ENCODE measurements at regions not wholly inside any gene's neighbourhood (a gene's known extent, or its start where the extent isn't known, plus 50 kb on each side); places are given as distances from the start of the nearest gene placed in this dataset.

- no TSS peak for BruUV-seq (replicated peaks)
- Histone ChIP-seq H3F3A (ENCODE audit: insufficient read depth, low read depth) (no peaks in the 10 kb centered on the region), H3K4me3 (no peak overlapping the region), H3K36me3 (ENCODE audit: low read depth) (no peaks in the 10 kb centered on the region), H3K4me2 (no peak overlapping the region), H3K27me3 (ENCODE audit: insufficient read depth, low read depth) (no peaks in the 10 kb centered on the region), H2AFZ (no peak overlapping the region), H3K79me2 (ENCODE audit: low read depth) (no peaks in the 10 kb centered on the region), H3K4me1 (replicated peaks; ENCODE audit: insufficient read depth) (no peaks in the 10 kb centered on the region), H3K9me3 (ENCODE audit: insufficient read depth, low read depth) (no peaks in the 10 kb centered on the region), H4K20me1 (ENCODE audit: insufficient read depth) (no peaks in the 10 kb centered on the region), H3K9me2 (ENCODE audit: insufficient read depth) (no peaks in the 10 kb centered on the region), H3K27ac (no peak overlapping the region)
- TF ChIP-seq CTCF (conservative IDR thresholded peaks at IDR 0.05) (peak; percentile 46; the same call in 1 of the 2 replicates), EZH2 (IDR thresholded peaks at IDR 0.05; ENCODE audit: low read depth) (no peak)
- ChIA-PET CTCF (no interaction called here), POLR2A (ENCODE audit: unreplicated experiment) (no interaction called here)
- intact Hi-C loops (cut with micrococcal nuclease; ENCODE audit: unreplicated experiment): loop anchor here (5.0 kb wide), 1 partner anchor 267 kb away; no protein-coding TSS in a partner anchor
- DNase-seq: no peak
These were observed 1500.6 kb upstream of the TMEFF2 start for GRCh38 chr2:193695367-193695766.

GRCh38 chr2:193693758-193694157, 1499.0 kb upstream of the TMEFF2 start:
- no peak for DNase-seq
- CTCF ChIA-PET: no interaction called here
- no peaks in the 10 kb centered on the region for H3K4me1 ChIP-seq (replicated peaks; ENCODE audit: insufficient read depth)
- H3F3A ChIP-seq (ENCODE audit: insufficient read depth, low read depth): no peaks in the 10 kb centered on the region
- no TSS peak for BruUV-seq (replicated peaks)
- no peaks in the 10 kb centered on the region for H3K27me3 ChIP-seq (ENCODE audit: insufficient read depth, low read depth)
- no peaks in the 10 kb centered on the region for H4K20me1 ChIP-seq (ENCODE audit: insufficient read depth)
- H3K27ac ChIP-seq: no peak overlapping the region
- H3K4me3 ChIP-seq: no peak overlapping the region
- no peaks in the 10 kb centered on the region for H3K9me3 ChIP-seq (ENCODE audit: insufficient read depth, low read depth)
- POLR2A ChIA-PET (ENCODE audit: unreplicated experiment): no interaction called here
- TF ChIP-seq EZH2 (IDR thresholded peaks at IDR 0.05; ENCODE audit: low read depth): no peak
- TF ChIP-seq CTCF (conservative IDR thresholded peaks at IDR 0.05): no peak
- intact Hi-C loops (cut with micrococcal nuclease; ENCODE audit: unreplicated experiment): no loop called here
- no peak overlapping the region for H3K4me2 ChIP-seq
- H2AFZ ChIP-seq: no peak overlapping the region
- H3K9me2 ChIP-seq (ENCODE audit: insufficient read depth): no peaks in the 10 kb centered on the region
- no peaks in the 10 kb centered on the region for H3K79me2 ChIP-seq (ENCODE audit: low read depth)
- no peaks in the 10 kb centered on the region for H3K36me3 ChIP-seq (ENCODE audit: low read depth)

GRCh38 chr2:193690572-193690971, 1495.8 kb upstream of the TMEFF2 start:
- Histone ChIP-seq H4K20me1 (ENCODE audit: insufficient read depth) (no peaks in the 10 kb centered on the region), H3K27me3 (ENCODE audit: insufficient read depth, low read depth) (no peaks in the 10 kb centered on the region), H3K27ac (no peak overlapping the region), H3K4me1 (replicated peaks; ENCODE audit: insufficient read depth) (no peaks in the 10 kb centered on the region), H3K9me3 (ENCODE audit: insufficient read depth, low read depth) (no peaks in the 10 kb centered on the region), H3K79me2 (ENCODE audit: low read depth) (no peaks in the 10 kb centered on the region), H2AFZ (no peak overlapping the region), H3F3A (ENCODE audit: insufficient read depth, low read depth) (no peaks in the 10 kb centered on the region), H3K36me3 (ENCODE audit: low read depth) (no peaks in the 10 kb centered on the region), H3K9me2 (ENCODE audit: insufficient read depth) (no peaks in the 10 kb centered on the region), H3K4me2 (no peak overlapping the region), H3K4me3 (no peak overlapping the region)
- CTCF ChIA-PET: no interaction called here
- BruUV-seq (replicated peaks): no TSS peak
- TF ChIP-seq CTCF (conservative IDR thresholded peaks at IDR 0.05) (no peak), EZH2 (IDR thresholded peaks at IDR 0.05; ENCODE audit: low read depth) (no peak)
- no peak for DNase-seq
- intact Hi-C loops (cut with micrococcal nuclease; ENCODE audit: unreplicated experiment): no loop called here
- POLR2A ChIA-PET (ENCODE audit: unreplicated experiment): no interaction called here

Measured in PC-9 (cell line).